Amniotic epithelial cell (primary cell): ENCODE measurements at regions not wholly inside any gene's neighbourhood (a gene's known extent, or its start where the extent isn't known, plus 50 kb on each side); places are given as distances from the start of the nearest gene placed in this dataset.

ENCODE experiments used
- DNase-seq: peaks from one replicate; pipeline ENCODE4 v3.0.0-alpha.2; 2010; ENCODE audit warnings: low read depth

GRCh38 chr4:117326091-117326490 is 240.7 kb upstream of the TRAM1L1 start:
- DNase-seq, result peak; percentile 56

GRCh38 chr4:117327491-117327890 is 242.1 kb upstream of the TRAM1L1 start:
- peak; percentile 49 for DNase-seq

GRCh38 chr4:117328333-117328732 is 243.0 kb upstream of the TRAM1L1 start:
- peak; percentile 21 for DNase-seq

GRCh38 chr4:117331817-117332216 is 246.4 kb upstream of the TRAM1L1 start:
- peak; percentile 52 for DNase-seq

GRCh38 chr4:117334451-117335188 is 249.2 kb upstream of the TRAM1L1 start:
- DNase-seq, result no peak

GRCh38 chr4:117357437-117357836 is 272.1 kb upstream of the TRAM1L1 start:
- no peak for DNase-seq

GRCh38 chr4:117357866-117358265 is 272.5 kb upstream of the TRAM1L1 start:
- no peak for DNase-seq

- DNase-seq, result peak; percentile 9
Observed at GRCh38 chr4:117370944-117371668, 285.7 kb upstream of the TRAM1L1 start.

- DNase-seq, result peak; percentile 11
Observed at GRCh38 chr4:117375101-117375500, 289.7 kb upstream of the TRAM1L1 start.

GRCh38 chr4:117376692-117377091 is 291.3 kb upstream of the TRAM1L1 start:
- DNase-seq, result no peak

- no peak for DNase-seq
Observed at GRCh38 chr4:117378942-117379341, 293.6 kb upstream of the TRAM1L1 start.

GRCh38 chr4:117383468-117383867 is 298.1 kb upstream of the TRAM1L1 start:
- DNase-seq, result no peak

GRCh38 chr4:117385526-117385925 is 300.1 kb upstream of the TRAM1L1 start:
- DNase-seq, result peak; percentile 11

GRCh38 chr4:117387072-117387471 is 301.7 kb upstream of the TRAM1L1 start:
- no peak for DNase-seq

- peak; percentile 87 for DNase-seq
Observed at GRCh38 chr4:117400039-117400835, 314.9 kb upstream of the TRAM1L1 start.

- DNase-seq, result no peak
Observed at GRCh38 chr4:117412661-117413060, 327.3 kb upstream of the TRAM1L1 start.

- DNase-seq, result peak; percentile 62
Observed at GRCh38 chr4:117417856-117418255, 332.5 kb upstream of the TRAM1L1 start.

GRCh38 chr4:117420948-117421347 is 335.6 kb upstream of the TRAM1L1 start:
- DNase-seq, result peak; percentile 47

GRCh38 chr4:117421706-117422105 is 336.3 kb upstream of the TRAM1L1 start:
- no peak for DNase-seq

GRCh38 chr4:117422297-117422696 is 336.9 kb upstream of the TRAM1L1 start:
- no peak for DNase-seq

- no peak for DNase-seq
Observed at GRCh38 chr4:117425636-117426035, 340.3 kb upstream of the TRAM1L1 start.

GRCh38 chr4:117428536-117428935 is 343.2 kb upstream of the TRAM1L1 start:
- DNase-seq, result no peak

GRCh38 chr4:117429061-117429460 is 343.7 kb upstream of the TRAM1L1 start:
- no peak for DNase-seq
